Activated CD4-positive, alpha-beta T cell treated with anti-CD3 and anti-CD28 coated beads, Interleukin-2, Interleukin-6, amounts not matched to agents 100 ng/mL and 50 ng/mL, durations not matched to agents 16 hours and 8 hours (primary cell): ENCODE measurements at regions not wholly inside any gene's neighbourhood (a gene's known extent, or its start where the extent isn't known, plus 50 kb on each side); places are given as distances from the start of the nearest gene placed in this dataset.
"Not testable (repeated sequence)": the region's sequence is repeated elsewhere in the genome, so short reads cannot be mapped to it uniquely, and the experiment has no call there.

Experiments
- DNase-seq: peaks from one replicate; pipeline ENCODE4 v3.0.0-alpha.2; 2020

GRCh38 chr9:99650187-99650874, 171.4 kb upstream of the NR4A3 start:
- DNase-seq: no peak

- DNase-seq: peak; percentile 15
These were observed 161.5 kb upstream of the NR4A3 start for GRCh38 chr9:99660191-99660636.

DNA sequence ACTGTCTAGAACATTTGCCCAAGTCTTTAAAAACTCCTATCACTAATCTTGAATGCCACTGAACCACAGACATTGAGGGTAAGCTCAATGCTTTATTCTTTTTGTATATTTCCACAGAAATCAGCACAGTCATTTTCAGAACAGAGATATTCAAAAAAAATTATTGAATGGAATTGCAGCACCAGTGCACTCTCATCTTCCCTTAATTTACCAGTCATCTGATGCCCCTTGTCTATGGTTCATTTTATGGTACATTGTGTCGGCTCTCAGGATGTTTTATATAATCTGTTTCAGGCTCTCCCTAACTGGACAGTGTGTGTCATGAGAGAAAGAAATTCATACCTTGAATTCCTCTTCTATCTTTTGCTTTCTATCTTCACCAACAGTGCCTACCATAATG, 158.4 kb upstream of the NR4A3 start:
- DNase-seq: no peak

- DNase-seq: no peak
These were observed 157.8 kb upstream of the NR4A3 start for GRCh38 chr9:99663856-99664255.

GRCh38 chr9:99666571-99666970, 155.1 kb upstream of the NR4A3 start:
- DNase-seq: no peak

DNA sequence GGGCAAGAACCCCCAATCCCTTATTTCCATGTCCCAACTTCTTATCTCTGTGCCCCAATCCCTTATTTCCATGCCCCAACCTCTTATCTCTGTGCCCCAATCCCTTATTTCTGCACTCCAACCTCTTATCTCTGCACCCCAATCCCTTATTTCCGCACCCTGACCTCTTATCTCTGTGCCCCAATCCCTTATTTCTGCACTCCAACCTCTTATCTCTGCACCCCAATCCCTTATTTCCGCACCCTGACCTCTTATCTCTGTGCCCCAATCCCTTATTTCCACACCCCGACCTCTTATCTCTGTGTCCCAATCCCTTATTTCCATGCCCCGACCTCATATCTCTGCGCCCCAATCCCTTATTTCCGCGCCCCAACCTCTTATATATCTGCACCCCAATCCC, 150.8 kb upstream of the NR4A3 start:
- DNase-seq: not testable (repeated sequence)

GRCh38 chr9:99677281-99677680, 144.4 kb upstream of the NR4A3 start:
- no peak for DNase-seq

- no peak for DNase-seq
These were observed 143.1 kb upstream of the NR4A3 start for GRCh38 chr9:99678566-99678965.

- no peak for DNase-seq
These were observed 141.5 kb upstream of the NR4A3 start for GRCh38 chr9:99680191-99680590.

DNA sequence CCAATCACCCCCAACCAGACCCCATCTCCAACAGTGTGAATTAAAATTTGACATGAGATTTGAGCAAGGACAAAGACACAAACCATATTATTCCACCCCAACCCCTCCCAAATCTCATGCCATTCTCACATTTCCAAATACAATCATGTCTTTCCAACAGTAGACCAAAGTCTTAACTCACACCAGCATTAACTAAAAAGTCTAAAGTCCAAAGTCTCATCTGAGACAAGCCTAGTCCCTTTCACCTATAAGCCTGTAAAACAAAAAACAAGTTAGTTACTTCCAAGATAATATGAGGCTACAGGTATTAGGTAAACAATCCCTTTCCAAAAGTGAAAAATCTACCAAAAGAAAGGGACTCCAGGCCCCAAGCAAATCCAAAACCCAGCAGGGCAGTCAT, 140.6 kb upstream of the NR4A3 start:
- DNase-seq: no peak

GRCh38 chr9:99682378-99682777, 139.3 kb upstream of the NR4A3 start:
- DNase-seq: no peak

GRCh38 chr9:99682870-99683269, 138.8 kb upstream of the NR4A3 start:
- no peak for DNase-seq

DNA sequence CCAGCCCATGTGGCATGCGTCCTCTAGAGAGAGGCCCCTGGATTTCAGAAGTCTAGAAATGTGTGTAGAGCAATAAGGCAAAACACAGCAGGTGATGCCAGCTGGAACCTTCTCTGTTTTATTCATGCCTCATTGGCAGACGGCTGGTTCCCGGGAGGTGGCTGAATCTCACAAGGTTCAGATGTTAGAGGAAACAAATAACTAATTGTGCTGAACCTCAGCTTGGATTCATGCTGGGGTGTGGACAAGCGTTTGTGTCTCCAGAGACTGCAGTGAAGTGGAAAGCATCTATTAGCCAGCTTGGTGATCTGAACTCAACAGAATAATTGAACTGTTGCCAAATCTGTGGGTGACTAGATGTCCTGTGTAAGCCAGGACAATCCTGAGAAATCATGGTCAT, 131.1 kb upstream of the NR4A3 start:
- DNase-seq: no peak

DNA sequence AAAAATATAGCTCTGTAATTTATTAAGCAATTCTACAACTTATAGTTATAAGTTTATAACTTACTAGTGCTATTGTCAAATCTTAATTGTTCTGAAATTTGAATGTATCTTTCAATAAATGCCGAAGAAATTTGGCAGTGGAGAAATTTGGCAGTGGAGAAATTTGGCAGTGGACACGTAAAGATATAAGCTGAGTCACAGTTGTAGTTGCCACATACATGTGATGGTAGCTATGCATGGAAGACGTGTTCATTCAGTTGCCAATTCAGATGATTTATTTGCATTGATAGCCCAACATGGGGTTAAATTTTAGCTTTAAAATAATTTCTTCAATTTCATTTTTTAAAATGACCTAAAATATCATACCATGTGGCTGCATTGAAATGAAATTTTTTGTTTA, 127.8 kb upstream of the NR4A3 start:
- DNase-seq: no peak

DNA sequence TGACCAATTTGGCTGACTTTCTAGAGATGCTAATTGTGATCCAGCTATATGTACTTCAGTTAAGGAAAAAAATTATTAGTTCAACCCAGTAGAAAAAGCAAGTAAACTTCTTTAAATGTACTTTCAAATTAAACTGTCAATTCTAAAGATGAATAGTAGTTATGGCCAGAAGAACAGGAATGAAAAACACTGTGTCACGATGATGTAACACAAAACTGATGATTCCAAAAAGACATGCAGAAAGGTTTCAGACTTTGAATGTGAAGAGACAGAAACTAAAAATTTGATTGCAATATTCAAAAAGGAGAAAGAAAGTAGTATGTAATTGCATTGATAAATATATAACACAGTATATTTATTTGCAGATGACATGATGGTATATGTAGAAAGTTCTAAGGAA, 127.3 kb upstream of the NR4A3 start:
- no peak for DNase-seq

DNA sequence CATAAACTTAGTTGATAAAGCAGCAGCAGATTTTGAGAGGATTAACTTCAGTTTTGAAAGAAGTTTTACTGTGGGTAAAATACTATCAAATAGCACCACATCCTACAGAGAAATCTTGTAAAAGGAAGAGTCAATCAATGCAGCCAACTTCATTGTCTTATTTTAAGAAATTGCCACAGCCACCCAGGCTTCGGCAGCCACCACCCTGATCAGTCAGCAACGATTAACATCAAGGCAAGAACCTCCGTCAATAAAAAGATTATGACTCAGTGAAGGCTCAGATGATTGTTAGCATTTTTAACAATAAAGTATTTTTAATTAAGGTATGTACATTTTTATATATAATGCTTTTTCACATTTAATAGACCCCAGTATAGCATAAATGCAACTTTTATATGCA, 122.3 kb upstream of the NR4A3 start:
- DNase-seq: no peak

GRCh38 chr9:99712214-99712613, 109.5 kb upstream of the NR4A3 start:
- DNase-seq: no peak

GRCh38 chr9:99713838-99714306, 107.8 kb upstream of the NR4A3 start:
- no peak for DNase-seq

GRCh38 chr9:99718631-99719030, 103.1 kb upstream of the NR4A3 start:
- no peak for DNase-seq

DNA sequence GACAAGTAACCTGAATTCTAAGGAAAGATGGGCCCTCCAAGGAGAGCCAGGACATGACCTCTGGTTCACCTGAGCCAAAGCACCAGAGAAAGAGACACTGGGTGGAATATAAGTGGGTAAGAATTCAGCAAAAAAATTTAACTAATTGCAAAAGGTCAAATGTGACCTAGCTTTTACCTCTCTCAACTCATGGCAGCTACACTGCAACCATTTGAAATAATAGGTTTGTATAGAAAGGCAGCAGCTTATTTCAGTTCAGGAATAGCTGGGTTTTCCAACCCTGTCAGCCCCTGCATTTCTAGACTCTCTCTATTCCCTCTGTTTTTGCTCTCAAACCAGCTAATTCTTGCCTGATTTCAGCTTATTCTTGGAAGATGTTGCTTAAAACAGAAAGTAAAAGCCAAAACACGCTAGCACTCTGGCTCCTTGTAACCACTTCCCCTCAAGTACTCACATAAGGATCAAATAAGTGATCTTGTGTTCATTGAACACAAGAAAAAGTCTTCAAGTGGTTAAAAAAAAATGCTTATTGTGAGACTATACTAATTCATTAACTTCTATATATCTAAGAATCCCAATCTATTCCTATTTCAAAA, 101.1 kb upstream of the NR4A3 start:
- DNase-seq: peak; percentile 45

GRCh38 chr9:99721898-99722297, 99.8 kb upstream of the NR4A3 start:
- DNase-seq: no peak

- no peak for DNase-seq
These were observed 98.8 kb upstream of the NR4A3 start for GRCh38 chr9:99722877-99723276.

- no peak for DNase-seq
These were observed 97.0 kb upstream of the NR4A3 start for GRCh38 chr9:99724640-99725039.

DNA sequence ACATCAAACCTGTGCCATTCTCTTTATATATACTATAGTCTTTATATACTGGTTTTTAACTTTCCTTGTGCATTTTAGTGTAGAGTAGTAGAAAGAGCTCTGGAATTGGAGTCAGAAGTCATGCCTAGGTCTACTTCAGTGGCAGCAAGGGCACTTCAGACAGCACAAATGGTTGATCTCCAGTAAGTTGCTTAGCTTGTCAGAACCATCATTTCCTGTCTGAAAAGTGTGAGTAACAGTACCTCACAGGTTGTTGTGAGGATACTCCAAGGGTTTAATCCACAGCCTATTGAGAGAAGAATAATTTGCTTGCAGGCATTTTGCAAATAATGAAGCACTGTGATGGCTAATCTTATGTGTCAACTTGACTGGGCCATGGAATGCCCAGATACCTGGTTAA, 95.8 kb upstream of the NR4A3 start:
- DNase-seq: no peak

GRCh38 chr9:99726758-99727157, 94.9 kb upstream of the NR4A3 start:
- no peak for DNase-seq
